ENCODE measurements at regions not wholly inside any gene's neighbourhood (a gene's known extent, or its start where the extent isn't known, plus 50 kb on each side); places are given as distances from the start of the nearest gene placed in this dataset.

DNA sequence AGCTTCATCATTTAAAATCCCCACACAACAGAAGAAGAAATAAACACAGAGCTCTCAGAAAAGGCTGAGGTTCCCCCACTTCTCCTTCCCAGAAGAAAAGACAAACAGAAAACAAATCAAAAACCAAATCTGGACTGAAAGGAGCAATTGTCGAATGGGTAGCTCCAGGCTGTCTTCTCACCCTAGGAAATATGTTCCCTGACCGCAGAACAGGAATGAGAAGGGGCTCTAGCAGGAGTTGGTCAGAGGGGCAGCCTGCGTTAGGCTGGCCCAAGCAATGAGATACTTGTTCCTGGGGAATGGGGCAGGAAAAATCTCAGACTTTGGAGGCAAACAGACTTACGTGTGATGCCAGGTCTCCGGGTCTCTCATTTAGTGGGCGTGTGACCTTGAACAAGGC is 562.6 kb upstream of the CADM1 start:
- no peak for TF ChIP-seq EZH2 (IDR thresholded peaks at IDR 0.05; ENCODE audit: low read depth, unreplicated experiment)
- TF ChIP-seq, protein P1, sequence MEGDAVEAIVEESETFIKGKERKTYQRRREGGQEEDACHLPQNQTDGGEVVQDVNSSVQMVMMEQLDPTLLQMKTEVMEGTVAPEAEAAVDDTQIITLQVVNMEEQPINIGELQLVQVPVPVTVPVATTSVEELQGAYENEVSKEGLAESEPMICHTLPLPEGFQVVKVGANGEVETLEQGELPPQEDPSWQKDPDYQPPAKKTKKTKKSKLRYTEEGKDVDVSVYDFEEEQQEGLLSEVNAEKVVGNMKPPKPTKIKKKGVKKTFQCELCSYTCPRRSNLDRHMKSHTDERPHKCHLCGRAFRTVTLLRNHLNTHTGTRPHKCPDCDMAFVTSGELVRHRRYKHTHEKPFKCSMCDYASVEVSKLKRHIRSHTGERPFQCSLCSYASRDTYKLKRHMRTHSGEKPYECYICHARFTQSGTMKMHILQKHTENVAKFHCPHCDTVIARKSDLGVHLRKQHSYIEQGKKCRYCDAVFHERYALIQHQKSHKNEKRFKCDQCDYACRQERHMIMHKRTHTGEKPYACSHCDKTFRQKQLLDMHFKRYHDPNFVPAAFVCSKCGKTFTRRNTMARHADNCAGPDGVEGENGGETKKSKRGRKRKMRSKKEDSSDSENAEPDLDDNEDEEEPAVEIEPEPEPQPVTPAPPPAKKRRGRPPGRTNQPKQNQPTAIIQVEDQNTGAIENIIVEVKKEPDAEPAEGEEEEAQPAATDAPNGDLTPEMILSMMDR (conservative IDR thresholded peaks at IDR 0.05; ENCODE audit: low read depth in 2 of 2), result no peak
- TF ChIP-seq CREB1 (CRISPR knock-in tag; IDR thresholded peaks at IDR 0.05; ENCODE audit: low read depth), result no peak
- TF ChIP-seq ZNF114 (CRISPR knock-in tag; IDR thresholded peaks at IDR 0.05), result no peak
- TF ChIP-seq, protein P2, sequence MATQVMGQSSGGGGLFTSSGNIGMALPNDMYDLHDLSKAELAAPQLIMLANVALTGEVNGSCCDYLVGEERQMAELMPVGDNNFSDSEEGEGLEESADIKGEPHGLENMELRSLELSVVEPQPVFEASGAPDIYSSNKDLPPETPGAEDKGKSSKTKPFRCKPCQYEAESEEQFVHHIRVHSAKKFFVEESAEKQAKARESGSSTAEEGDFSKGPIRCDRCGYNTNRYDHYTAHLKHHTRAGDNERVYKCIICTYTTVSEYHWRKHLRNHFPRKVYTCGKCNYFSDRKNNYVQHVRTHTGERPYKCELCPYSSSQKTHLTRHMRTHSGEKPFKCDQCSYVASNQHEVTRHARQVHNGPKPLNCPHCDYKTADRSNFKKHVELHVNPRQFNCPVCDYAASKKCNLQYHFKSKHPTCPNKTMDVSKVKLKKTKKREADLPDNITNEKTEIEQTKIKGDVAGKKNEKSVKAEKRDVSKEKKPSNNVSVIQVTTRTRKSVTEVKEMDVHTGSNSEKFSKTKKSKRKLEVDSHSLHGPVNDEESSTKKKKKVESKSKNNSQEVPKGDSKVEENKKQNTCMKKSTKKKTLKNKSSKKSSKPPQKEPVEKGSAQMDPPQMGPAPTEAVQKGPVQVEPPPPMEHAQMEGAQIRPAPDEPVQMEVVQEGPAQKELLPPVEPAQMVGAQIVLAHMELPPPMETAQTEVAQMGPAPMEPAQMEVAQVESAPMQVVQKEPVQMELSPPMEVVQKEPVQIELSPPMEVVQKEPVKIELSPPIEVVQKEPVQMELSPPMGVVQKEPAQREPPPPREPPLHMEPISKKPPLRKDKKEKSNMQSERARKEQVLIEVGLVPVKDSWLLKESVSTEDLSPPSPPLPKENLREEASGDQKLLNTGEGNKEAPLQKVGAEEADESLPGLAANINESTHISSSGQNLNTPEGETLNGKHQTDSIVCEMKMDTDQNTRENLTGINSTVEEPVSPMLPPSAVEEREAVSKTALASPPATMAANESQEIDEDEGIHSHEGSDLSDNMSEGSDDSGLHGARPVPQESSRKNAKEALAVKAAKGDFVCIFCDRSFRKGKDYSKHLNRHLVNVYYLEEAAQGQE (IDR thresholded peaks at IDR 0.05; ENCODE audit: unreplicated experiment), result no peak
- TF ChIP-seq POLR2AphosphoS5 (IDR thresholded peaks at IDR 0.05; ENCODE audit: low read depth), result no peak
- TF ChIP-seq JUNB (IDR thresholded peaks at IDR 0.05; ENCODE audit: unreplicated experiment), result no peak
- no peak for TF ChIP-seq EZH2phosphoT487 (IDR thresholded peaks at IDR 0.05; ENCODE audit: unreplicated experiment)
- TF ChIP-seq NANOG (IDR thresholded peaks at IDR 0.05; ENCODE audit: borderline replicate concordance), result no peak
- TF ChIP-seq, protein P3, sequence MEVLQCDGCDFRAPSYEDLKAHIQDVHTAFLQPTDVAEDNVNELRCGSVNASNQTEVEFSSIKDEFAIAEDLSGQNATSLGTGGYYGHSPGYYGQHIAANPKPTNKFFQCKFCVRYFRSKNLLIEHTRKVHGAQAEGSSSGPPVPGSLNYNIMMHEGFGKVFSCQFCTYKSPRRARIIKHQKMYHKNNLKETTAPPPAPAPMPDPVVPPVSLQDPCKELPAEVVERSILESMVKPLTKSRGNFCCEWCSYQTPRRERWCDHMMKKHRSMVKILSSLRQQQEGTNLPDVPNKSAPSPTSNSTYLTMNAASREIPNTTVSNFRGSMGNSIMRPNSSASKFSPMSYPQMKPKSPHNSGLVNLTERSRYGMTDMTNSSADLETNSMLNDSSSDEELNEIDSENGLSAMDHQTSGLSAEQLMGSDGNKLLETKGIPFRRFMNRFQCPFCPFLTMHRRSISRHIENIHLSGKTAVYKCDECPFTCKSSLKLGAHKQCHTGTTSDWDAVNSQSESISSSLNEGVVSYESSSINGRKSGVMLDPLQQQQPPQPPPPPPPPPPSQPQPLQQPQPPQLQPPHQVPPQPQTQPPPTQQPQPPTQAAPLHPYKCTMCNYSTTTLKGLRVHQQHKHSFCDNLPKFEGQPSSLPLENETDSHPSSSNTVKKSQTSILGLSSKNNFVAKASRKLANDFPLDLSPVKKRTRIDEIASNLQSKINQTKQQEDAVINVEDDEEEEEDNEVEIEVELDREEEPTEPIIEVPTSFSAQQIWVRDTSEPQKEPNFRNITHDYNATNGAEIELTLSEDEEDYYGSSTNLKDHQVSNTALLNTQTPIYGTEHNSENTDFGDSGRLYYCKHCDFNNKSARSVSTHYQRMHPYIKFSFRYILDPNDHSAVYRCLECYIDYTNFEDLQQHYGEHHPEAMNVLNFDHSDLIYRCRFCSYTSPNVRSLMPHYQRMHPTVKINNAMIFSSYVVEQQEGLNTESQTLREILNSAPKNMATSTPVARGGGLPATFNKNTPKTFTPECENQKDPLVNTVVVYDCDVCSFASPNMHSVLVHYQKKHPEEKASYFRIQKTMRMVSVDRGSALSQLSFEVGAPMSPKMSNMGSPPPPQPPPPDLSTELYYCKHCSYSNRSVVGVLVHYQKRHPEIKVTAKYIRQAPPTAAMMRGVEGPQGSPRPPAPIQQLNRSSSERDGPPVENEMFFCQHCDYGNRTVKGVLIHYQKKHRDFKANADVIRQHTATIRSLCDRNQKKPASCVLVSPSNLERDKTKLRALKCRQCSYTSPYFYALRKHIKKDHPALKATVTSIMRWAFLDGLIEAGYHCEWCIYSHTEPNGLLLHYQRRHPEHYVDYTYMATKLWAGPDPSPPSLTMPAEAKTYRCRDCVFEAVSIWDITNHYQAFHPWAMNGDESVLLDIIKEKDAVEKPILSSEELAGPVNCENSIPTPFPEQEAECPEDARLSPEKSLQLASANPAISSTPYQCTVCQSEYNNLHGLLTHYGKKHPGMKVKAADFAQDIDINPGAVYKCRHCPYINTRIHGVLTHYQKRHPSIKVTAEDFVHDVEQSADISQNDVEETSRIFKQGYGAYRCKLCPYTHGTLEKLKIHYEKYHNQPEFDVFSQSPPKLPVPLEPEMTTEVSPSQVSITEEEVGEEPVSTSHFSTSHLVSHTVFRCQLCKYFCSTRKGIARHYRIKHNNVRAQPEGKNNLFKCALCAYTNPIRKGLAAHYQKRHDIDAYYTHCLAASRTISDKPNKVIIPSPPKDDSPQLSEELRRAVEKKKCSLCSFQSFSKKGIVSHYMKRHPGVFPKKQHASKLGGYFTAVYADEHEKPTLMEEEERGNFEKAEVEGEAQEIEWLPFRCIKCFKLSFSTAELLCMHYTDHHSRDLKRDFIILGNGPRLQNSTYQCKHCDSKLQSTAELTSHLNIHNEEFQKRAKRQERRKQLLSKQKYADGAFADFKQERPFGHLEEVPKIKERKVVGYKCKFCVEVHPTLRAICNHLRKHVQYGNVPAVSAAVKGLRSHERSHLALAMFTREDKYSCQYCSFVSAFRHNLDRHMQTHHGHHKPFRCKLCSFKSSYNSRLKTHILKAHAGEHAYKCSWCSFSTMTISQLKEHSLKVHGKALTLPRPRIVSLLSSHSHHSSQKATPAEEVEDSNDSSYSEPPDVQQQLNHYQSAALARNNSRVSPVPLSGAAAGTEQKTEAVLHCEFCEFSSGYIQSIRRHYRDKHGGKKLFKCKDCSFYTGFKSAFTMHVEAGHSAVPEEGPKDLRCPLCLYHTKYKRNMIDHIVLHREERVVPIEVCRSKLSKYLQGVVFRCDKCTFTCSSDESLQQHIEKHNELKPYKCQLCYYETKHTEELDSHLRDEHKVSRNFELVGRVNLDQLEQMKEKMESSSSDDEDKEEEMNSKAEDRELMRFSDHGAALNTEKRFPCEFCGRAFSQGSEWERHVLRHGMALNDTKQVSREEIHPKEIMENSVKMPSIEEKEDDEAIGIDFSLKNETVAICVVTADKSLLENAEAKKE (CRISPR knock-in tag; IDR thresholded peaks at IDR 0.05), result no peak
